HepG2 (cell line): ENCODE measurements at regions not wholly inside any gene's neighbourhood (a gene's known extent, or its start where the extent isn't known, plus 50 kb on each side); places are given as distances from the start of the nearest gene placed in this dataset.
A peak's percentile ranks its signal among the peaks of the same experiment; 100 is the strongest.

Experiments
- ATAC-seq: fragments of 200-7000 bp; cut with Tn5 transposase; 3 replicates; pipeline ENCODE4 v1.9.1; 2020; ENCODE audit warnings: mild to moderate bottlenecking, moderate library complexity
- BruUV-seq: library from RNA; stranded (reverse); fragments of 400-500 nt; replicated peaks from 2 replicates; lab custom pipeline; 2021; lab: Mats Ljungman, UMichigan
- CTCF ChIA-PET: fragments of 300-600 bp; formaldehyde crosslinking; extraction: SDS; loops from one replicate; lab custom pipeline; 2021; ENCODE audit warnings: low total read pairs, inconsistent platforms, low intra/inter-chr PET ratio; lab: Yijun Ruan, JAX
- POLR2A ChIA-PET: fragments of 350-600 bp; sonication (Branson Sonifier 250); formaldehyde crosslinking; loops from one replicate; lab custom pipeline; 2020; ENCODE audit warnings: antibody characterized with exemption, inconsistent platforms; lab: Yijun Ruan, JAX
- DNase-seq: peaks from one replicate; pipeline ENCODE4 v3.0.0-alpha.2; 2015; ENCODE audit warnings: low spot score
- FAIRE-seq: peaks from 3 replicates; lab custom pipeline; 2011; peaks lifted over from hg19 to GRCh38; lab: Jason Lieb, UNC
- H2AFZ ChIP-seq: one replicate; pipeline ENCODE4 v1.6.1; 2011; ENCODE audit warnings: low read length, inconsistent platforms
- H3K27ac ChIP-seq: fragments of 300-600 bp; 3 replicates; pipeline ENCODE4 v1.8.0; 2011; ENCODE audit warnings: mixed run types, mild to moderate bottlenecking, mixed read lengths, low read length, inconsistent platforms; ENCODE audit not compliant: insufficient read depth; ENCODE audit errors: extremely low read length
- H3K27me3 ChIP-seq, 2 experiments: fragments of 200-600 bp in 1 of 2; 2 replicates in 1 of 2; 3 replicates in 1 of 2; pipeline versions ENCODE4 v1.6.0 to v1.8.0; 2011; ENCODE audit warnings: low read length in 2 of 2, mild to moderate bottlenecking in 2 of 2, moderate library complexity in 2 of 2, inconsistent platforms in 1 of 2; ENCODE audit not compliant: insufficient read depth in 2 of 2, control insufficient read depth in 1 of 2
- H3K36me3 ChIP-seq, 2 experiments: fragments of 200-600 bp in 1 of 2; replicated peaks in 1 of 2; 2 replicates in 1 of 2; 3 replicates in 1 of 2; pipeline versions ENCODE4 v1.5.1 to v1.8.0; 2011; ENCODE audit warnings: low read length in 2 of 2, inconsistent platforms in 1 of 2; ENCODE audit not compliant: insufficient read depth in 2 of 2, control insufficient read depth in 1 of 2
- H3K4me1 ChIP-seq: 2 replicates; pipeline ENCODE4 v1.5.1; 2012; ENCODE audit warnings: low read length, inconsistent platforms; ENCODE audit not compliant: insufficient read depth
- H3K4me2 ChIP-seq: 2 replicates; pipeline ENCODE4 v1.6.0; 2011; ENCODE audit warnings: low read depth, low read length, inconsistent platforms
- H3K4me3 ChIP-seq, 3 experiments: fragments of 200-600 bp in 1 of 3; sonication (generic), shearing (Covaris generic) in 1 of 3; replicated peaks in 1 of 3; 2 replicates each; pipeline ENCODE4 v1.5.1; 2011 to 2016; ENCODE audit warnings: low read length in 3 of 3, inconsistent platforms in 2 of 3, low read depth in 2 of 3, mild to moderate bottlenecking in 2 of 3, control low read depth in 1 of 3, mixed read lengths in 1 of 3; ENCODE audit not compliant: insufficient read depth in 1 of 3
- H3K79me2 ChIP-seq: one replicate; pipeline ENCODE4 v1.6.1; 2011; ENCODE audit warnings: low read length, inconsistent platforms; ENCODE audit not compliant: insufficient read depth
- H3K9ac ChIP-seq: 2 replicates; pipeline ENCODE4 v1.6.0; 2011; ENCODE audit warnings: mild to moderate bottlenecking, low read depth, low read length, inconsistent platforms; ENCODE audit not compliant: insufficient read depth
- H3K9me3 ChIP-seq: 2 replicates; pipeline ENCODE4 v1.5.1; 2012; ENCODE audit warnings: mild to moderate bottlenecking, low read length
- H4K20me1 ChIP-seq: 2 replicates; pipeline ENCODE4 v1.6.0; 2011; ENCODE audit warnings: inconsistent platforms, mild to moderate bottlenecking, low read length, moderate library complexity; ENCODE audit not compliant: insufficient read depth
- ARNTL ChIP-seq: sonication (generic); formaldehyde crosslinking; IDR thresholded peaks from 2 replicates; pipeline ENCODE4 v1.4.0; 2020; ENCODE audit warnings: mild to moderate bottlenecking, missing genetic modification reagents
- BHLHE40 ChIP-seq: IDR thresholded peaks from 2 replicates; pipeline ENCODE4 v1.6.1; 2011; ENCODE audit warnings: low read length, improper control_type of control experiment
- DRAP1 ChIP-seq: IDR thresholded peaks from 2 replicates; pipeline ENCODE4 v1.6.1; 2016; ENCODE audit warnings: missing genetic modification reagents, missing compliant biosample characterization
- HINFP ChIP-seq: sonication (generic); formaldehyde crosslinking; IDR thresholded peaks from 2 replicates; pipeline ENCODE4 v1.4.0; 2020; ENCODE audit warnings: low read depth, mild to moderate bottlenecking, missing genetic modification reagents
- NCOA2 ChIP-seq: sonication (generic); formaldehyde crosslinking; IDR thresholded peaks from 2 replicates; pipeline ENCODE4 v1.8.0; 2022; ENCODE audit warnings: inconsistent platforms
- SCMH1 ChIP-seq: sonication (generic); formaldehyde crosslinking; IDR thresholded peaks from 2 replicates; pipeline ENCODE4 v1.9.0; 2021; ENCODE audit warnings: missing genetic modification reagents, mild to moderate bottlenecking, borderline replicate concordance
- SIN3B ChIP-seq: fragments of 150-350 bp; IDR thresholded peaks from 2 replicates; pipeline ENCODE4 v1.6.1; 2014; ENCODE audit warnings: low read length
- SMAD1 ChIP-seq: sonication (generic); formaldehyde crosslinking; IDR thresholded peaks from 2 replicates; pipeline ENCODE4 v1.4.0; 2020; ENCODE audit warnings: missing genetic modification reagents, low read depth, mild to moderate bottlenecking, borderline replicate concordance
- ZHX1 ChIP-seq: sonication (generic); formaldehyde crosslinking; IDR thresholded peaks from 2 replicates; pipeline ENCODE4 v1.8.1; 2022; ENCODE audit warnings: low read depth, mild to moderate bottlenecking, missing genetic modification reagents
- ZNF296 ChIP-seq: sonication (generic); formaldehyde crosslinking; conservative IDR thresholded peaks from 2 replicates; pipeline ENCODE4 v1.5.0; 2020; ENCODE audit warnings: mild to moderate bottlenecking, missing genetic modification reagents
- ZNF432 ChIP-seq: sonication (generic); formaldehyde crosslinking; IDR thresholded peaks from 2 replicates; pipeline ENCODE4 v1.5.0; 2020; ENCODE audit warnings: missing genetic modification reagents, mild to moderate bottlenecking, borderline replicate concordance
- ZNF678 ChIP-seq: sonication (generic); formaldehyde crosslinking; IDR thresholded peaks from 2 replicates; pipeline ENCODE4 v1.4.0; 2020; ENCODE audit warnings: mild to moderate bottlenecking, missing genetic modification reagents
- ZNF766 ChIP-seq: sonication (generic); formaldehyde crosslinking; IDR thresholded peaks from 2 replicates; pipeline ENCODE4 v1.5.0; 2020; ENCODE audit warnings: missing genetic modification reagents, borderline replicate concordance
- WGBS: methylation state at CpG from one replicate; pipeline ENCODE4 v1.1.6; 2017; ENCODE audit warnings: low lambda C conversion rate; 5-methylcytosine and 5-hydroxymethylcytosine counted together
- in situ Hi-C: cut with HindIII; loops from 2 replicates; pipeline ENCODE4 v1.10.0; 2017; ENCODE audit warnings: low pct_unique_long_range_greater_than_20kb; ENCODE audit not compliant: extremely low pct_ligation_motif_present
- intact Hi-C: fragments of 100-400 bp; cut with micrococcal nuclease; formaldehyde crosslinking; loops from one replicate; pipeline ENCODE4 v1.10.0; 2022; ENCODE audit not compliant: unreplicated experiment

GRCh38 chr2:8310557-8311455 lies 371.1 kb upstream of the ID2 start:
- POLR2A ChIA-PET = no interaction called here
- WGBS = 30% methylated on average over 12 of the region's 12 CpGs
- H2AFZ ChIP-seq = no peak overlapping the region

GRCh38 chr2:8312221-8312620 lies 369.6 kb upstream of the ID2 start:
- in situ Hi-C loops (no loop called here), intact Hi-C loops (no loop called here)
- Histone ChIP-seq H3K4me1 (peaks cover 12% of the 10 kb centered on the region), H3K27ac (no peak overlapping the region), H3K4me2 (no peak overlapping the region), H3K4me3 (no peak overlapping the region), H3K9ac (no peak overlapping the region), H3K27me3 (peaks cover 2 to 23% of the 10 kb centered on the region in 2 experiments; a peak in 3 of 5 replicates), H3K79me2 (no peaks in the 10 kb centered on the region), H3K9me3 (no peaks in the 10 kb centered on the region), H2AFZ (no peak overlapping the region), H4K20me1 (no peaks in the 10 kb centered on the region), H3K36me3 (no peaks in the 10 kb centered on the region)
- BruUV-seq = no TSS peak
- DNase-seq = no peak
- ChIA-PET CTCF (no interaction called here), POLR2A (no interaction called here)
- WGBS = 70% methylated on average over 3 of the region's 3 CpGs
- TF ChIP-seq ZNF432 (CRISPR knock-in tag) (no peak), ZHX1 (CRISPR knock-in tag) (no peak), DRAP1 (no peak), NCOA2 (CRISPR knock-in tag) (no peak), ZNF766 (CRISPR knock-in tag) (no peak), HINFP (no peak), SIN3B (no peak), ZNF296 (CRISPR knock-in tag) (no peak), SCMH1 (no peak), SMAD1 (CRISPR knock-in tag) (no peak)
- FAIRE-seq = no peak
- no peak for ATAC-seq

More at GRCh38 chr2:8310557-8311455, 371.1 kb upstream of the ID2 start:
- H3K4me2 ChIP-seq = no peak overlapping the region
- H3K27me3 ChIP-seq = peaks cover 2 to 26% of the 10 kb centered on the region in 2 experiments; a peak in 3 of 5 replicates
- H3K9ac ChIP-seq = no peak overlapping the region
- H3K4me3 ChIP-seq = no peak overlapping the region
- peaks cover 12% of the 10 kb centered on the region for H3K4me1 ChIP-seq
- no peak for FAIRE-seq
- H3K79me2 ChIP-seq = no peaks in the 10 kb centered on the region
- intact Hi-C loops (no loop called here), in situ Hi-C loops (no loop called here)
- TF ChIP-seq BHLHE40 (0 out of 2 replicates have a peak, but pooled peaks have one; percentile 8), ARNTL (no peak), ZNF678 (CRISPR knock-in tag) (no peak)
- BruUV-seq = no TSS peak
- no peak for ATAC-seq
- H4K20me1 ChIP-seq = no peaks in the 10 kb centered on the region
- no peak overlapping the region for H3K27ac ChIP-seq
- H3K36me3 ChIP-seq = no peaks in the 10 kb centered on the region
- CTCF ChIA-PET = no interaction called here
- H3K9me3 ChIP-seq = no peaks in the 10 kb centered on the region
- DNase-seq = no peak
